ACC112 (cell line): ENCODE measurements at regions not wholly inside any gene's neighbourhood (a gene's known extent, or its start where the extent isn't known, plus 50 kb on each side); places are given as distances from the start of the nearest gene placed in this dataset.
"Not testable (repeated sequence)": the region's sequence is repeated elsewhere in the genome, so short reads cannot be mapped to it uniquely, and the experiment has no call there.

Experiments
- H2AFZ ChIP-seq: fragments of 200-600 bp; sonication (generic); one replicate; pipeline ENCODE4 v1.6.0; 2017; ENCODE audit warnings: antibody characterized with exemption, low read length; ENCODE audit not compliant: unreplicated experiment
- H3K27ac ChIP-seq: fragments of 200-600 bp; sonication (generic); 2 replicates; pipeline ENCODE4 v1.5.1; 2014; ENCODE audit warnings: low read depth, mild to moderate bottlenecking, antibody characterized with exemption, low read length, moderate library complexity
- H3K27me3 ChIP-seq: fragments of 200-600 bp; sonication (generic); 2 replicates; pipeline ENCODE4 v1.6.1; 2014; ENCODE audit warnings: mild to moderate bottlenecking, antibody characterized with exemption, low read length, moderate library complexity, mixed read lengths; ENCODE audit not compliant: insufficient read depth
- H3K36me3 ChIP-seq: fragments of 200-600 bp; sonication (generic); 2 replicates; pipeline ENCODE4 v1.6.1; 2016; ENCODE audit warnings: mild to moderate bottlenecking, antibody characterized with exemption, low read length, moderate library complexity, mixed read lengths; ENCODE audit not compliant: insufficient read depth
- H3K4me1 ChIP-seq: fragments of 200-600 bp; sonication (generic); one replicate; pipeline ENCODE4 v1.6.1; 2016; ENCODE audit warnings: low read length, mixed read lengths; ENCODE audit not compliant: insufficient read depth, unreplicated experiment, control insufficient read depth
- H3K4me3 ChIP-seq: fragments of 200-600 bp; sonication (generic); 2 replicates; pipeline ENCODE4 v1.5.1; 2014; ENCODE audit warnings: mild to moderate bottlenecking, low read depth, low read length
- H3K79me2 ChIP-seq: fragments of 200-600 bp; sonication (generic); one replicate; pipeline ENCODE4 v1.6.0; 2016; ENCODE audit warnings: low read length; ENCODE audit not compliant: control insufficient read depth, unreplicated experiment, insufficient read depth

GRCh38 chr18:73674125-73674865 lies 473.3 kb downstream of the FBXO15 start:
- H3K36me3 ChIP-seq = no peaks in the 10 kb centered on the region
- H3K27ac ChIP-seq = no peak overlapping the region
- H3K4me1 ChIP-seq = peaks cover 12% of the 10 kb centered on the region

GRCh38 chr18:73671480-73671879 lies 476.2 kb downstream of the FBXO15 start:
- H3K27me3 ChIP-seq, H3K79me2 ChIP-seq, H2AFZ ChIP-seq, H3K4me3 ChIP-seq, H3K27ac ChIP-seq, H3K36me3 ChIP-seq: not testable (repeated sequence)
- peaks cover 14% of the 10 kb centered on the region for H3K4me1 ChIP-seq

More at GRCh38 chr18:73674125-73674865, 473.3 kb downstream of the FBXO15 start:
- no peaks in the 10 kb centered on the region for H3K27me3 ChIP-seq
- H2AFZ ChIP-seq = no peak overlapping the region
- no peak overlapping the region for H3K4me3 ChIP-seq
- no peaks in the 10 kb centered on the region for H3K79me2 ChIP-seq

- Histone ChIP-seq H3K27me3 (no peaks in the 10 kb centered on the region), H3K4me3 (no peak overlapping the region), H3K4me1 (peaks cover 14% of the 10 kb centered on the region), H2AFZ (no peak overlapping the region), H3K79me2 (no peaks in the 10 kb centered on the region), H3K27ac (no peak overlapping the region), H3K36me3 (no peaks in the 10 kb centered on the region)
Observed at GRCh38 chr18:73670524-73670923, 477.1 kb downstream of the FBXO15 start.

GRCh38 chr18:73670039-73670438 lies 477.6 kb downstream of the FBXO15 start:
- Histone ChIP-seq H3K27ac (no peak overlapping the region), H3K27me3 (no peaks in the 10 kb centered on the region), H2AFZ (no peak overlapping the region), H3K4me1 (peaks cover 14% of the 10 kb centered on the region), H3K79me2 (no peaks in the 10 kb centered on the region), H3K36me3 (no peaks in the 10 kb centered on the region), H3K4me3 (no peak overlapping the region)

- Histone ChIP-seq H3K27ac (peak overlapping the region; percentile 20; the same call in 1 of the 2 replicates), H3K36me3 (no peaks in the 10 kb centered on the region), H3K4me3 (no peak overlapping the region), H2AFZ (no peak overlapping the region), H3K27me3 (no peaks in the 10 kb centered on the region), H3K79me2 (no peaks in the 10 kb centered on the region), H3K4me1 (peaks cover 14% of the 10 kb centered on the region)
Observed at GRCh38 chr18:73669297-73669696, 478.3 kb downstream of the FBXO15 start.

DNA sequence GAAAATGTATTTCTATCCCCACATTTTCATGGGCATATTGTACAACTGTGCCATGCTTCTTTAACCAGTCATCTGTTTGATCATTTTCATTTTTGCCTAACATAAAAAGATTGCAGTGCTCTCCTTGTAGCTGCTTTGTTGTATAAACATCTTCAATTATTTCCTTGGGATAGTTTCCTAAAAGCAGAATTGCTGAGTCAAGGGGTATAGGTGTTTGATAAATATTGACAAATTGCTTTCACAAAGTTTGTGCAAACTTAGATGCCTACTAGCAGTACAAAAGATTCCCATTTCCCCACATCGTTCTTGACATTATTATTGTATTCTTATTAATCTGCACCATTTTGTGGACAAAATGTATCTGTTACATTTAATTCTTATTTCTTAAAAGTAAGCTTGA lies 479.6 kb downstream of the FBXO15 start:
- no peaks in the 10 kb centered on the region for H3K79me2 ChIP-seq
- H3K27me3 ChIP-seq = no peaks in the 10 kb centered on the region
- H3K4me1 ChIP-seq = peaks cover 14% of the 10 kb centered on the region
- no peak overlapping the region for H3K4me3 ChIP-seq
- no peak overlapping the region for H3K27ac ChIP-seq
- no peaks in the 10 kb centered on the region for H3K36me3 ChIP-seq
- H2AFZ ChIP-seq = no peak overlapping the region

- no peak overlapping the region for H2AFZ ChIP-seq
- H3K27ac ChIP-seq = no peak overlapping the region
- no peak overlapping the region for H3K4me3 ChIP-seq
- H3K4me1 ChIP-seq = peaks cover 14% of the 10 kb centered on the region
- H3K79me2 ChIP-seq = no peaks in the 10 kb centered on the region
- H3K27me3 ChIP-seq = no peaks in the 10 kb centered on the region
- H3K36me3 ChIP-seq = no peaks in the 10 kb centered on the region
Observed at GRCh38 chr18:73666772-73667171, 480.9 kb downstream of the FBXO15 start.

DNA sequence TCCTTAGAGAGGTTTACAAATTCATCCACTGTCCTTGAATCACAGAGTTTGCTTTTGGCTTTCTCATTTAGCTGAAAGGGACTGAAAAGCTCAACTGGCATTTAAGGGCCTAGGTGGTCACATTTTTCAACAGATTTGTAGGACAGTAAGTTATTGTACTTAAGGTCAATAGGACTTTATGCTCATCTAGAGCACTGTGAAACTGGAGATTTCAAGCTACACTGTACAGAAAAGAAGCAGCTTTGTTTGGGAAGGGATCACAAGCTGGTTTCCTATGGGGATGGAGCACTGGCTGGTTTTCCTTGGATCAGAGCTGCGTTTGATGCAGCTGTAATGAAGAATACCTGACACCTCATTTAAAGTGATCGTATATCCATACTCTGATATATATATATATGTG lies 482.7 kb downstream of the FBXO15 start:
- Histone ChIP-seq H3K27ac (no peak overlapping the region), H3K36me3 (no peaks in the 10 kb centered on the region), H3K79me2 (no peaks in the 10 kb centered on the region), H3K4me3 (no peak overlapping the region), H3K4me1 (peaks cover 8% of the 10 kb centered on the region), H2AFZ (no peak overlapping the region), H3K27me3 (no peaks in the 10 kb centered on the region)

DNA sequence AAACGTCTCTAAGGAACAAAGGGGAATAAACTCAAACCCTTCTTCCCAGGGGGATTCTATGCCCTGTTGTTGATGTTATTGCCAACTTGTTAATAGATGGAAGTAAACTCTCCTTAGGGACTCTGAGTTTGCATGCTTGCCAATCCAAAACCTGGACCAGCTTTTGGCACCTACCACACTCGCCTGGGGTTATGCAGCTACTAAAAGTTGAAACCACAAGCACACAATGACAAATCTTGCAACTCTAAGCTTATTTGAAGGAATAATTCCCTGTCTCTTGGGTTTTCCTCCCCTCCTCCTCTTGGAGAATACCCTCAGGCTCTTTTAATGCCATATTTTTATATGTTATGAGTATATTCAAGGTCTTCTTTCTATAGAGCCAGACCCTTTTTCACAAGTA lies 484.1 kb downstream of the FBXO15 start:
- Histone ChIP-seq H3K4me1 (no peaks in the 10 kb centered on the region), H3K27ac (no peak overlapping the region), H3K36me3 (no peaks in the 10 kb centered on the region), H3K79me2 (no peaks in the 10 kb centered on the region), H3K27me3 (no peaks in the 10 kb centered on the region), H3K4me3 (no peak overlapping the region), H2AFZ (no peak overlapping the region)

- no peak overlapping the region for H3K4me3 ChIP-seq
- no peak overlapping the region for H3K27ac ChIP-seq
- no peak overlapping the region for H2AFZ ChIP-seq
Observed at GRCh38 chr18:73662421-73662820, 485.2 kb downstream of the FBXO15 start.

More at GRCh38 chr18:73662421-73662820, 485.2 kb downstream of the FBXO15 start:
- Histone ChIP-seq H3K4me1 (no peaks in the 10 kb centered on the region), H3K27me3 (no peaks in the 10 kb centered on the region), H3K36me3 (no peaks in the 10 kb centered on the region), H3K79me2 (no peaks in the 10 kb centered on the region)
